ENCODE measurements at regions not wholly inside any gene's neighbourhood (a gene's known extent, or its start where the extent isn't known, plus 50 kb on each side); places are given as distances from the start of the nearest gene placed in this dataset.

- DNase-seq, result no peak
These were observed 580.5 kb upstream of the CHORDC1 start for GRCh38 chr11:90803366-90803765.

GRCh38 chr11:90798769-90799168 is 575.9 kb upstream of the CHORDC1 start:
- Mint-ChIP-seq H3K27me3 (ENCODE audit: low read depth in 3 of 3) (no peaks in the 10 kb centered on the region), H3K36me3 (no peaks in the 10 kb centered on the region), H3K9me3 (peaks cover 0 to 6% (median 2%) of the 10 kb centered on the region in 7 donors), H3K4me3 (no peak overlapping the region), H3K4me1 (no peaks in the 10 kb centered on the region), H3K27ac (no peak overlapping the region)
- Histone ChIP-seq H4K20me1 (ENCODE audit: insufficient read depth, low read length) (no peaks in the 10 kb centered on the region), H3K4me3 (replicated peaks in 1 of 3; ENCODE audit: low read depth in 2 of 3, low read length in 3 of 3) (no peak overlapping the region), H3K79me2 (ENCODE audit: insufficient read depth, low read length) (no peaks in the 10 kb centered on the region), H3K9me3 (replicated peaks in 1 of 2; ENCODE audit: control insufficient read depth in 1 of 2, insufficient read depth in 1 of 2, low read length in 2 of 2) (peaks cover 2 to 4% of the 10 kb centered on the region in 2 donors), H3K27ac (ENCODE audit: low read depth in 1 of 2, low read length in 2 of 2) (no peak overlapping the region), H2AFZ (ENCODE audit: insufficient read depth, low read depth, low read length, poor library complexity, severe bottlenecking) (no peak overlapping the region), H3K4me1 (ENCODE audit: control insufficient read depth in 1 of 2, insufficient read depth in 2 of 2, low read length in 2 of 2) (no peaks in the 10 kb centered on the region), H3K9ac (ENCODE audit: insufficient read depth, low read length, poor library complexity, severe bottlenecking) (no peak overlapping the region), H3K36me3 (replicated peaks in 1 of 2; ENCODE audit: control insufficient read depth in 1 of 2, insufficient read depth in 2 of 2, low read length in 2 of 2) (no peaks in the 10 kb centered on the region), H3K27me3 (ENCODE audit: control insufficient read depth in 2 of 2, insufficient read depth in 2 of 2, low read length in 2 of 2) (no peaks in the 10 kb centered on the region), H3K4me2 (replicated peaks; ENCODE audit: extremely low read depth, low read length, poor library complexity, severe bottlenecking) (no peak overlapping the region)
- intact Hi-C loops (cut with micrococcal nuclease), result no loop called here
- no peak for TF ChIP-seq CTCF (IDR thresholded peaks at IDR 0.05)
- DNase-seq, result no peak
- 100% methylated on average over 1 of the region's 3 CpGs for WGBS (ENCODE audit: insufficient coverage)

More at GRCh38 chr11:90803366-90803765, 580.5 kb upstream of the CHORDC1 start:
- intact Hi-C loops (cut with micrococcal nuclease), result no loop called here
- Mint-ChIP-seq H3K9me3 (peaks cover 0 to 4% (median 4%) of the 10 kb centered on the region in 7 donors), H3K4me1 (no peaks in the 10 kb centered on the region), H3K27ac (no peak overlapping the region), H3K27me3 (ENCODE audit: low read depth in 3 of 3) (no peaks in the 10 kb centered on the region), H3K36me3 (no peaks in the 10 kb centered on the region), H3K4me3 (no peak overlapping the region)
- H3K79me2 ChIP-seq (ENCODE audit: insufficient read depth, low read length), result no peaks in the 10 kb centered on the region
- H3K4me2 ChIP-seq (replicated peaks; ENCODE audit: extremely low read depth, low read length, poor library complexity, severe bottlenecking), result no peak overlapping the region
- H3K4me3 ChIP-seq (replicated peaks in 1 of 3; ENCODE audit: low read depth in 2 of 3, low read length in 3 of 3), result no peak overlapping the region
- no peaks in the 10 kb centered on the region for H4K20me1 ChIP-seq (ENCODE audit: insufficient read depth, low read length)
- no peaks in the 10 kb centered on the region for H3K36me3 ChIP-seq (replicated peaks in 1 of 2; ENCODE audit: control insufficient read depth in 1 of 2, insufficient read depth in 2 of 2, low read length in 2 of 2)
- H3K27me3 ChIP-seq (ENCODE audit: control insufficient read depth in 2 of 2, insufficient read depth in 2 of 2, low read length in 2 of 2), result no peaks in the 10 kb centered on the region
- no peak overlapping the region for H3K27ac ChIP-seq (ENCODE audit: low read depth in 1 of 2, low read length in 2 of 2)
- no peak overlapping the region for H2AFZ ChIP-seq (ENCODE audit: insufficient read depth, low read depth, low read length, poor library complexity, severe bottlenecking)
- H3K4me1 ChIP-seq (ENCODE audit: control insufficient read depth in 1 of 2, insufficient read depth in 2 of 2, low read length in 2 of 2), result no peaks in the 10 kb centered on the region
- no CpG with 5 or more reads among the region's 3 CpGs for WGBS (ENCODE audit: insufficient coverage)
- peaks cover 2 to 4% of the 10 kb centered on the region in 2 donors for H3K9me3 ChIP-seq (replicated peaks in 1 of 2; ENCODE audit: control insufficient read depth in 1 of 2, insufficient read depth in 1 of 2, low read length in 2 of 2)
- TF ChIP-seq CTCF (IDR thresholded peaks at IDR 0.05), result no peak
- no peak overlapping the region for H3K9ac ChIP-seq (ENCODE audit: insufficient read depth, low read length, poor library complexity, severe bottlenecking)

All from CD14-positive monocyte (primary cell).